HL-60 (cell line): ENCODE measurements at regions not wholly inside any gene's neighbourhood (a gene's known extent, or its start where the extent isn't known, plus 50 kb on each side); places are given as distances from the start of the nearest gene placed in this dataset.

ENCODE experiments used
- DNase-seq, 2 experiments: peaks; one replicate each; pipeline ENCODE4 v3.0.0-alpha.2; 2010 to 2020; ENCODE audit warnings: low read depth in 1 of 2, low spot score in 1 of 2
- H3K27ac ChIP-seq: fragments of 250-450 bp; sonication (Bioruptor Pico); replicated peaks from 2 replicates; pipeline ENCODE4 v1.5.1; 2020; ENCODE audit warnings: mild to moderate bottlenecking, moderate library complexity
- H3K27me3 ChIP-seq: fragments of 250-450 bp; sonication (Bioruptor Pico); 2 replicates; pipeline ENCODE4 v1.5.1; 2021; ENCODE audit warnings: mild to moderate bottlenecking, moderate library complexity; ENCODE audit not compliant: insufficient read depth, poor library complexity, severe bottlenecking
- H3K4me3 ChIP-seq: replicated peaks from 2 replicates; pipeline ENCODE4 v1.5.1; 2011; ENCODE audit warnings: mild to moderate bottlenecking, control low read depth, low read length; ENCODE audit not compliant: insufficient read depth
- CTCF ChIP-seq: IDR thresholded peaks from one replicate; pipeline ENCODE4 v1.5.1; 2011; ENCODE audit warnings: low read length, control low read depth, inconsistent platforms; ENCODE audit not compliant: insufficient read depth
- GABPA ChIP-seq: IDR thresholded peaks from 2 replicates; pipeline ENCODE4 v1.6.1; 2012; ENCODE audit warnings: low read depth
- POLR2AphosphoS5 ChIP-seq: IDR thresholded peaks from 2 replicates; pipeline ENCODE4 v1.6.1; 2012; ENCODE audit warnings: low read depth
- REST ChIP-seq: IDR thresholded peaks from 2 replicates; pipeline ENCODE4 v1.6.1; 2012; ENCODE audit warnings: low read depth; ENCODE audit not compliant: insufficient replicate concordance
- SPI1 ChIP-seq: IDR thresholded peaks from 2 replicates; pipeline ENCODE4 v1.6.1; 2012; ENCODE audit warnings: low read depth, mild to moderate bottlenecking, borderline replicate concordance

- Histone ChIP-seq H3K4me3 (no peak overlapping the region), H3K27ac (no peak overlapping the region), H3K27me3 (no peaks in the 10 kb centered on the region)
- TF ChIP-seq CTCF (no peak), SPI1 (no peak), POLR2AphosphoS5 (no peak), REST (no peak), GABPA (no peak)
- no peak for DNase-seq
Observed at GRCh38 chr6:132096245-132096644, 145.1 kb upstream of the CCN2 start.

GRCh38 chr6:132089173-132089572, 138.0 kb upstream of the CCN2 start:
- DNase-seq, result no peak
- Histone ChIP-seq H3K27ac (no peak overlapping the region), H3K27me3 (no peaks in the 10 kb centered on the region), H3K4me3 (no peak overlapping the region)
- TF ChIP-seq POLR2AphosphoS5 (no peak), GABPA (no peak), REST (no peak), SPI1 (no peak), CTCF (no peak)

- Histone ChIP-seq H3K27ac (no peak overlapping the region), H3K27me3 (no peaks in the 10 kb centered on the region), H3K4me3 (no peak overlapping the region)
- TF ChIP-seq SPI1 (no peak), CTCF (no peak)
- no peak for DNase-seq
Observed at GRCh38 chr6:132088150-132088549, 137.0 kb upstream of the CCN2 start.

GRCh38 chr6:132087391-132087790, 136.2 kb upstream of the CCN2 start:
- TF ChIP-seq POLR2AphosphoS5 (no peak), REST (no peak), CTCF (no peak), SPI1 (no peak), GABPA (no peak)
- H3K27me3 ChIP-seq, result no peaks in the 10 kb centered on the region
- H3K27ac ChIP-seq, result no peak overlapping the region
- no peak overlapping the region for H3K4me3 ChIP-seq
- no peak for DNase-seq
